SU-DHL-6 (cell line): ENCODE measurements at regions not wholly inside any gene's neighbourhood (a gene's known extent, or its start where the extent isn't known, plus 50 kb on each side); places are given as distances from the start of the nearest gene placed in this dataset.

Experiments
- H2AFZ ChIP-seq: fragments of 200-600 bp; sonication (generic); 2 replicates; pipeline ENCODE4 v1.6.1; 2014; ENCODE audit warnings: low read depth, mild to moderate bottlenecking, moderate library complexity, mixed read lengths, antibody characterized with exemption, low read length; ENCODE audit not compliant: severe bottlenecking
- H3F3A ChIP-seq: fragments of 200-600 bp; shearing (Covaris generic); 2 replicates; pipeline ENCODE4 v1.6.0; 2016; ENCODE audit warnings: antibody characterized with exemption, mild to moderate bottlenecking; ENCODE audit not compliant: insufficient read depth
- H3K27ac ChIP-seq: fragments of 200-600 bp; sonication (generic); 2 replicates; pipeline ENCODE4 v1.5.1; 2016; ENCODE audit warnings: low read depth, mild to moderate bottlenecking, low read length, moderate library complexity, mixed read lengths
- H3K27me3 ChIP-seq: fragments of 200-600 bp; sonication (generic), shearing (Covaris generic); 2 replicates; pipeline ENCODE4 v1.6.0; 2014; ENCODE audit warnings: mild to moderate bottlenecking, low read length
- H3K36me3 ChIP-seq: fragments of 200-600 bp; sonication (generic); 2 replicates; pipeline ENCODE4 v1.6.1; 2014; ENCODE audit warnings: mild to moderate bottlenecking, low read length, mixed read lengths
- H3K4me2 ChIP-seq: fragments of 300-600, 200-600 bp; shearing (Covaris generic), sonication (generic); 2 replicates; pipeline ENCODE4 v1.6.0; 2014; ENCODE audit warnings: low read length, low read depth, mild to moderate bottlenecking; ENCODE audit not compliant: poor library complexity, severe bottlenecking
- H3K4me3 ChIP-seq: fragments of 200-600 bp; sonication (generic); 2 replicates; pipeline ENCODE4 v1.5.1; 2014; ENCODE audit warnings: antibody characterized with exemption, low read length, mild to moderate bottlenecking, mixed read lengths; ENCODE audit not compliant: insufficient read depth, poor library complexity, severe bottlenecking
- H3K79me2 ChIP-seq: fragments of 200-600 bp; sonication (generic); 2 replicates; pipeline ENCODE4 v1.6.1; 2014; ENCODE audit warnings: mild to moderate bottlenecking, low read length, moderate library complexity; ENCODE audit not compliant: insufficient read depth
- H3K9ac ChIP-seq: fragments of 200-600 bp; sonication (generic); 2 replicates; pipeline ENCODE4 v1.7.0; 2014; ENCODE audit warnings: mild to moderate bottlenecking, low read length
- H3K9me2 ChIP-seq: fragments of 200-600 bp; sonication (generic); replicated peaks from 2 replicates; pipeline ENCODE4 v1.6.1; 2014; ENCODE audit warnings: low read length; ENCODE audit not compliant: insufficient read depth
- H3K9me3 ChIP-seq: fragments of 200-600 bp; sonication (generic); 2 replicates; pipeline ENCODE4 v1.6.1; 2014; ENCODE audit warnings: low read length, mixed read lengths; ENCODE audit not compliant: insufficient read depth
- H4K20me1 ChIP-seq: fragments of 200-600 bp; sonication (generic); 2 replicates; pipeline ENCODE4 v1.6.1; 2014; ENCODE audit warnings: low read depth, mild to moderate bottlenecking, antibody characterized with exemption, low read length, moderate library complexity, mixed read lengths
- CTCF ChIP-seq: fragments of 200-600 bp; sonication (generic); IDR thresholded peaks from one replicate; pipeline ENCODE4 v1.5.1; 2017; ENCODE audit warnings: antibody characterized with exemption, mild to moderate bottlenecking, low read length, moderate library complexity; ENCODE audit not compliant: insufficient read depth, poor library complexity, severe bottlenecking
- EZH2phosphoT487 ChIP-seq: fragments of 200-600 bp; sonication (generic), shearing (Covaris generic); conservative IDR thresholded peaks from 2 replicates; pipeline ENCODE4 v1.6.1; 2018; ENCODE audit warnings: mild to moderate bottlenecking, antibody characterized with exemption, low read length, moderate library complexity, mixed read lengths

- no peaks in the 10 kb centered on the region for H3K9me3 ChIP-seq
- H3K27ac ChIP-seq, result no peak overlapping the region
- no peaks in the 10 kb centered on the region for H3K36me3 ChIP-seq
- no peak overlapping the region for H3K4me3 ChIP-seq
- no peaks in the 10 kb centered on the region for H3K79me2 ChIP-seq
- H3K9me2 ChIP-seq, result no peaks in the 10 kb centered on the region
- no peaks in the 10 kb centered on the region for H4K20me1 ChIP-seq
- no peaks in the 10 kb centered on the region for H3F3A ChIP-seq
- no peak for TF ChIP-seq CTCF
- TF ChIP-seq EZH2phosphoT487, result no peak
- no peak overlapping the region for H3K9ac ChIP-seq
- H2AFZ ChIP-seq, result no peak overlapping the region
- H3K4me2 ChIP-seq, result no peak overlapping the region
- no peaks in the 10 kb centered on the region for H3K27me3 ChIP-seq
Measured at GRCh38 chr2:236696834-236697233, 127.2 kb downstream of the ACKR3 start.

GRCh38 chr2:236698016-236698627, 128.5 kb downstream of the ACKR3 start:
- no peaks in the 10 kb centered on the region for H3K36me3 ChIP-seq
- no peak overlapping the region for H2AFZ ChIP-seq
- H3K9me3 ChIP-seq, result no peaks in the 10 kb centered on the region
- no peak overlapping the region for H3K4me2 ChIP-seq
- no peaks in the 10 kb centered on the region for H3K79me2 ChIP-seq
- H3K9ac ChIP-seq, result no peak overlapping the region
- no peak overlapping the region for H3K27ac ChIP-seq
- H3K9me2 ChIP-seq, result no peaks in the 10 kb centered on the region
- no peak overlapping the region for H3K4me3 ChIP-seq
- TF ChIP-seq EZH2phosphoT487 (no peak), CTCF (no peak)
- no peaks in the 10 kb centered on the region for H4K20me1 ChIP-seq
- no peaks in the 10 kb centered on the region for H3F3A ChIP-seq
- H3K27me3 ChIP-seq, result no peaks in the 10 kb centered on the region

- H3K9me3 ChIP-seq, result no peaks in the 10 kb centered on the region
- H3K9me2 ChIP-seq, result no peaks in the 10 kb centered on the region
- TF ChIP-seq EZH2phosphoT487 (no peak), CTCF (no peak)
- H2AFZ ChIP-seq, result no peak overlapping the region
- H3K4me3 ChIP-seq, result no peak overlapping the region
- H3K9ac ChIP-seq, result no peak overlapping the region
- no peak overlapping the region for H3K27ac ChIP-seq
- H4K20me1 ChIP-seq, result no peaks in the 10 kb centered on the region
- H3K36me3 ChIP-seq, result no peaks in the 10 kb centered on the region
- H3K27me3 ChIP-seq, result no peaks in the 10 kb centered on the region
- no peak overlapping the region for H3K4me2 ChIP-seq
- H3K79me2 ChIP-seq, result no peaks in the 10 kb centered on the region
- no peaks in the 10 kb centered on the region for H3F3A ChIP-seq
Measured at GRCh38 chr2:236700703-236701102, 131.1 kb downstream of the ACKR3 start.
